Adrenal gland (tissue), 5 donors: ENCODE measurements at regions not wholly inside any gene's neighbourhood (a gene's known extent, or its start where the extent isn't known, plus 50 kb on each side); places are given as distances from the start of the nearest gene placed in this dataset.

Source experiments
- POLR2A ChIP-seq, 2 donors: fragments of 450-650 bp; IDR thresholded peaks; one replicate each; pipeline ENCODE4 v1.6.1; 2017; ENCODE audit warnings: antibody characterized with exemption in 2 of 2, mild to moderate bottlenecking in 2 of 2, moderate library complexity in 1 of 2
- TF ChIP-seq, protein P1 (sequence below), 6 experiments: fragments of 450-650 bp in 4 of 6; fragments of 200-600 bp in 2 of 6; sonication (generic) in 1 of 6; IDR thresholded peaks; 1 replicate in 5 of 6; 2 replicates in 1 of 6; pipeline versions ENCODE4 v1.5.1 to v1.8.0; 2016 to 2021; ENCODE audit warnings: antibody characterized with exemption in 6 of 6, mild to moderate bottlenecking in 2 of 6, moderate library complexity in 1 of 6
- donor health status: DM: no; HTN: no; CAD: no.

DNA sequence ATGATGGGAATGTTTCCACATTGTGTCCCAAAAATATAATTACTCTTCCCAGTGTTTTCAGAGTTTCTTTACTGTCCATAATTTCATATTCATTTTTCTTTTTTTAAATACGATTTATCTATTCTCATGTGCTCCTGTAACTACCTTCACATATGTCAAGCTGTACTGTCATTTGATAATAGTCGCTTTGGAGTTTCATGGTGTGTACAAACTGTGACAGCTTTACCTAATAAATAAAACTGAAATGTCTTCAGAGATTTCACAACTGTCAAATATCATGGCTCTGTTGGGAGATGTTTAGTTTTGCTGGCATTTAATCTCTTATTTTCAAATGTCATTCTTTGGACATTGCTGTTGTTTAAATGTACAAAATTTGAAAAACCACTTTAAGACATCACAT lies 450.2 kb downstream of the TLL1 start:
- TF ChIP-seq POLR2A (IDR thresholded peaks at IDR 0.05) = no peak
- TF ChIP-seq, protein P1, sequence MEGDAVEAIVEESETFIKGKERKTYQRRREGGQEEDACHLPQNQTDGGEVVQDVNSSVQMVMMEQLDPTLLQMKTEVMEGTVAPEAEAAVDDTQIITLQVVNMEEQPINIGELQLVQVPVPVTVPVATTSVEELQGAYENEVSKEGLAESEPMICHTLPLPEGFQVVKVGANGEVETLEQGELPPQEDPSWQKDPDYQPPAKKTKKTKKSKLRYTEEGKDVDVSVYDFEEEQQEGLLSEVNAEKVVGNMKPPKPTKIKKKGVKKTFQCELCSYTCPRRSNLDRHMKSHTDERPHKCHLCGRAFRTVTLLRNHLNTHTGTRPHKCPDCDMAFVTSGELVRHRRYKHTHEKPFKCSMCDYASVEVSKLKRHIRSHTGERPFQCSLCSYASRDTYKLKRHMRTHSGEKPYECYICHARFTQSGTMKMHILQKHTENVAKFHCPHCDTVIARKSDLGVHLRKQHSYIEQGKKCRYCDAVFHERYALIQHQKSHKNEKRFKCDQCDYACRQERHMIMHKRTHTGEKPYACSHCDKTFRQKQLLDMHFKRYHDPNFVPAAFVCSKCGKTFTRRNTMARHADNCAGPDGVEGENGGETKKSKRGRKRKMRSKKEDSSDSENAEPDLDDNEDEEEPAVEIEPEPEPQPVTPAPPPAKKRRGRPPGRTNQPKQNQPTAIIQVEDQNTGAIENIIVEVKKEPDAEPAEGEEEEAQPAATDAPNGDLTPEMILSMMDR (IDR thresholded peaks at IDR 0.05) = no peak
